Mesendoderm (in vitro differentiated cells): ENCODE measurements at regions not wholly inside any gene's neighbourhood (a gene's known extent, or its start where the extent isn't known, plus 50 kb on each side); places are given as distances from the start of the nearest gene placed in this dataset.

Experiments
- DNase-seq: peaks from one replicate; pipeline ENCODE4 v3.0.0; 2013
- H2AK5ac ChIP-seq: 2 replicates; pipeline ENCODE4 v1.6.1; 2013; ENCODE audit warnings: low read length, inconsistent platforms
- H2BK120ac ChIP-seq: 2 replicates; pipeline ENCODE4 v1.6.1; 2013; ENCODE audit warnings: low read depth, mild to moderate bottlenecking, low read length, moderate library complexity, mixed read lengths
- H2BK15ac ChIP-seq: replicated peaks from 2 replicates; pipeline ENCODE4 v1.6.1; 2013; ENCODE audit warnings: low read depth, mild to moderate bottlenecking, moderate library complexity
- H2BK5ac ChIP-seq: 2 replicates; pipeline ENCODE4 v1.6.1; 2013; ENCODE audit warnings: low read length, inconsistent platforms
- H3K18ac ChIP-seq: 2 replicates; pipeline ENCODE4 v1.6.1; 2013; ENCODE audit warnings: mild to moderate bottlenecking, low read length, mixed read lengths
- H3K23ac ChIP-seq: one replicate; pipeline ENCODE4 v1.6.1; 2013; ENCODE audit warnings: low read length
- H3K27ac ChIP-seq: 2 replicates; pipeline ENCODE4 v1.5.1; 2013; ENCODE audit warnings: low read depth, mild to moderate bottlenecking, inconsistent platforms, low read length, moderate library complexity
- H3K27me3 ChIP-seq: 2 replicates; pipeline ENCODE4 v1.6.1; 2013; ENCODE audit warnings: low read length, control low read depth, mild to moderate bottlenecking, inconsistent platforms; ENCODE audit not compliant: insufficient read depth, poor library complexity
- H3K36me3 ChIP-seq: 2 replicates; pipeline ENCODE4 v1.6.1; 2013; ENCODE audit warnings: low read length, inconsistent platforms; ENCODE audit not compliant: control insufficient read depth, insufficient read depth
- H3K4ac ChIP-seq: one replicate; pipeline ENCODE4 v1.6.1; 2013; ENCODE audit warnings: low read depth, mild to moderate bottlenecking, low read length, moderate library complexity
- H3K4me1 ChIP-seq: 2 replicates; pipeline ENCODE4 v1.6.1; 2013; ENCODE audit warnings: low read depth, low read length, inconsistent platforms; ENCODE audit not compliant: control insufficient read depth
- H3K4me2 ChIP-seq: 2 replicates; pipeline ENCODE4 v1.6.1; 2013; ENCODE audit warnings: low read length
- H3K4me3 ChIP-seq: 2 replicates; pipeline ENCODE4 v1.5.1; 2013; ENCODE audit warnings: mild to moderate bottlenecking, low read length
- H3K56ac ChIP-seq: one replicate; pipeline ENCODE4 v1.6.1; 2013; ENCODE audit warnings: low read length
- H3K79me1 ChIP-seq: 2 replicates; pipeline ENCODE4 v1.6.1; 2013; ENCODE audit warnings: low read length, inconsistent platforms
- H3K79me2 ChIP-seq: 2 replicates; pipeline ENCODE4 v1.6.1; 2013; ENCODE audit warnings: mild to moderate bottlenecking, low read length; ENCODE audit not compliant: control insufficient read depth, insufficient read depth
- H3K9ac ChIP-seq: 2 replicates; pipeline ENCODE4 v1.6.1; 2013; ENCODE audit warnings: low read length, inconsistent platforms
- H4K5ac ChIP-seq: one replicate; pipeline ENCODE4 v1.6.1; 2013; ENCODE audit warnings: low read length
- H4K8ac ChIP-seq: one replicate; pipeline ENCODE4 v1.6.1; 2013; ENCODE audit warnings: low read depth, mild to moderate bottlenecking, control low read depth, low read length, moderate library complexity
- WGBS: extraction: QIAGEN DNeasy Blood & Tissue Kit; methylation state at CpG from one replicate; pipeline ENCODE4 v1.1.7; 2013; ENCODE audit warnings: low lambda C conversion rate, missing lambda C conversion rate; ENCODE audit not compliant: insufficient coverage; ENCODE audit errors: extremely low coverage; 5-methylcytosine and 5-hydroxymethylcytosine counted together

- Histone ChIP-seq H3K23ac (no peak overlapping the region), H3K36me3 (no peaks in the 10 kb centered on the region), H4K8ac (no peak overlapping the region), H3K79me1 (no peaks in the 10 kb centered on the region), H2BK15ac (no peak overlapping the region), H3K4me1 (no peaks in the 10 kb centered on the region), H3K56ac (no peak overlapping the region), H4K5ac (no peak overlapping the region), H3K9ac (no peak overlapping the region), H2BK5ac (no peak overlapping the region), H3K4me3 (no peak overlapping the region), H2BK120ac (no peak overlapping the region), H3K79me2 (no peaks in the 10 kb centered on the region), H3K27ac (no peak overlapping the region), H2AK5ac (no peak overlapping the region), H3K27me3 (no peaks in the 10 kb centered on the region), H3K4me2 (no peak overlapping the region), H3K4ac (no peak overlapping the region), H3K18ac (no peak overlapping the region)
- DNase-seq: no peak
- WGBS: no CpG with 5 or more reads among the region's 6 CpGs
Observed at GRCh38 chr15:81427176-81427575, 53.2 kb upstream of the TMC3 start.

GRCh38 chr15:81425905-81426304, 51.9 kb upstream of the TMC3 start:
- no peak overlapping the region for H2BK120ac ChIP-seq
- DNase-seq: no peak
- no peaks in the 10 kb centered on the region for H3K4me1 ChIP-seq
- H2BK5ac ChIP-seq: no peak overlapping the region
- H4K8ac ChIP-seq: no peak overlapping the region
- H3K79me2 ChIP-seq: no peaks in the 10 kb centered on the region
- no peak overlapping the region for H3K18ac ChIP-seq
- no peak overlapping the region for H4K5ac ChIP-seq
- no peak overlapping the region for H3K56ac ChIP-seq
- H2BK15ac ChIP-seq: no peak overlapping the region
- no peaks in the 10 kb centered on the region for H3K36me3 ChIP-seq
- H3K9ac ChIP-seq: no peak overlapping the region
- H3K4ac ChIP-seq: no peak overlapping the region
- no CpG with 5 or more reads among the region's 1 CpG for WGBS
- H3K27me3 ChIP-seq: no peaks in the 10 kb centered on the region
- no peaks in the 10 kb centered on the region for H3K79me1 ChIP-seq
- H3K27ac ChIP-seq: no peak overlapping the region
- H3K23ac ChIP-seq: no peak overlapping the region
- no peak overlapping the region for H2AK5ac ChIP-seq
- no peak overlapping the region for H3K4me3 ChIP-seq
- H3K4me2 ChIP-seq: no peak overlapping the region
